ENCODE measurements at regions not wholly inside any gene's neighbourhood (a gene's known extent, or its start where the extent isn't known, plus 50 kb on each side); places are given as distances from the start of the nearest gene placed in this dataset.

- no peaks in the 10 kb centered on the region for H3K36me3 ChIP-seq (ENCODE audit: control insufficient read depth, insufficient read depth, low read length)
- H3K4me3 ChIP-seq (ENCODE audit: low read depth, low read length): no peak overlapping the region
- DNase-seq: no peak
- no peaks in the 10 kb centered on the region for H3K9me3 ChIP-seq (ENCODE audit: control insufficient read depth in 2 of 2, low read length in 2 of 2)
- H3K27me3 ChIP-seq (ENCODE audit: control insufficient read depth, insufficient read depth, low read length): no peaks in the 10 kb centered on the region
- H3K27ac ChIP-seq (ENCODE audit: insufficient read depth, low read length, poor library complexity, severe bottlenecking): no peak overlapping the region
- H3K4me1 Mint-ChIP-seq: peaks cover 0 to 3% (median 0%) of the 10 kb centered on the region in 4 donors
- no peak overlapping the region for H3K27ac Mint-ChIP-seq
- H3K4me3 Mint-ChIP-seq: no peak overlapping the region
- ATAC-seq (ENCODE audit: low read depth in 2 of 2): no peak
- H3K27me3 Mint-ChIP-seq: peaks cover 7% of the 10 kb centered on the region
- no peaks in the 10 kb centered on the region for H3K4me1 ChIP-seq (ENCODE audit: control insufficient read depth, insufficient read depth, low read length, poor library complexity, severe bottlenecking)
- peaks cover 0 to 7% (median 0%) of the 10 kb centered on the region in 7 donors for H3K9me3 Mint-ChIP-seq
- H3K36me3 Mint-ChIP-seq: peaks cover 3% of the 10 kb centered on the region
These were observed 417.6 kb upstream of the MAOA start for GRCh38 chrX:43238461-43238945.

- no peak for DNase-seq
- H3K4me3 Mint-ChIP-seq: no peak overlapping the region
- Histone ChIP-seq H3K27me3 (ENCODE audit: control insufficient read depth, insufficient read depth, low read length) (no peaks in the 10 kb centered on the region), H3K27ac (ENCODE audit: insufficient read depth, low read length, poor library complexity, severe bottlenecking) (no peak overlapping the region), H3K4me1 (ENCODE audit: control insufficient read depth, insufficient read depth, low read length, poor library complexity, severe bottlenecking) (no peaks in the 10 kb centered on the region), H3K9me3 (ENCODE audit: control insufficient read depth in 2 of 2, low read length in 2 of 2) (no peaks in the 10 kb centered on the region), H3K36me3 (ENCODE audit: control insufficient read depth, insufficient read depth, low read length) (no peaks in the 10 kb centered on the region), H3K4me3 (ENCODE audit: low read depth, low read length) (no peak overlapping the region)
- peaks cover 0 to 7% (median 2%) of the 10 kb centered on the region in 7 donors for H3K9me3 Mint-ChIP-seq
- peaks cover 3% of the 10 kb centered on the region for H3K36me3 Mint-ChIP-seq
- H3K27ac Mint-ChIP-seq: no peak overlapping the region
- no peak for ATAC-seq (ENCODE audit: low read depth in 2 of 2)
- H3K4me1 Mint-ChIP-seq: peaks cover 0 to 3% (median 0%) of the 10 kb centered on the region in 4 donors
- H3K27me3 Mint-ChIP-seq: peaks cover 2% of the 10 kb centered on the region
These were observed 416.7 kb upstream of the MAOA start for GRCh38 chrX:43239356-43239755.

DNA sequence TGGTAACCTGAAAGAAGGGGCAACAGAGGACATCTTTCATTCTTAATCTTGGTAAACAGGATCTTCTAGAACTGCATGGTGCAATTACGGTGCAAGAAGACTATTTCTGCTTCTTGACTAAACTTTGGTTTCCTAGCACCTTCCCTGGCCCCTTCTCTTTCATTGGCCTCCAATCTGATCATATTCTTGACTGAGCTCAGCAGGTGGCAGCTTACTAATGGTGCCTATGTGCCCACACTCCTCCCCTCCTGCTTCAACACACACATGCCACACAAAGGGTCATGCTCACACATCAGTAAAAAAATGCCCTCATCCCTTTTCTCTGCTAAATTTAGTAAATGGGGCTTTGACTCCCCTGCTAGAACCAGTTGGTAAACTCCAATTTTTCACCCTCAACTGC, 400.5 kb upstream of the MAOA start:
- H3K4me1 ChIP-seq (ENCODE audit: control insufficient read depth, insufficient read depth, low read length, poor library complexity, severe bottlenecking): no peaks in the 10 kb centered on the region
- no peaks in the 10 kb centered on the region for H3K9me3 ChIP-seq (ENCODE audit: control insufficient read depth in 2 of 2, low read length in 2 of 2)
- DNase-seq (no peak), ATAC-seq (ENCODE audit: low read depth in 2 of 2) (no peak)
- H3K27ac ChIP-seq (ENCODE audit: insufficient read depth, low read length, poor library complexity, severe bottlenecking): no peak overlapping the region
- H3K4me3 ChIP-seq (ENCODE audit: low read depth, low read length): no peak overlapping the region
- peaks cover 0 to 12% (median 5%) of the 10 kb centered on the region in 7 donors for H3K9me3 Mint-ChIP-seq
- no peaks in the 10 kb centered on the region for H3K36me3 Mint-ChIP-seq
- no peak overlapping the region for H3K4me3 Mint-ChIP-seq
- no peaks in the 10 kb centered on the region for H3K27me3 Mint-ChIP-seq
- H3K27me3 ChIP-seq (ENCODE audit: control insufficient read depth, insufficient read depth, low read length): no peaks in the 10 kb centered on the region
- H3K36me3 ChIP-seq (ENCODE audit: control insufficient read depth, insufficient read depth, low read length): no peaks in the 10 kb centered on the region
- H3K27ac Mint-ChIP-seq: no peak overlapping the region
- peaks cover 0 to 6% (median 2%) of the 10 kb centered on the region in 4 donors for H3K4me1 Mint-ChIP-seq

DNA sequence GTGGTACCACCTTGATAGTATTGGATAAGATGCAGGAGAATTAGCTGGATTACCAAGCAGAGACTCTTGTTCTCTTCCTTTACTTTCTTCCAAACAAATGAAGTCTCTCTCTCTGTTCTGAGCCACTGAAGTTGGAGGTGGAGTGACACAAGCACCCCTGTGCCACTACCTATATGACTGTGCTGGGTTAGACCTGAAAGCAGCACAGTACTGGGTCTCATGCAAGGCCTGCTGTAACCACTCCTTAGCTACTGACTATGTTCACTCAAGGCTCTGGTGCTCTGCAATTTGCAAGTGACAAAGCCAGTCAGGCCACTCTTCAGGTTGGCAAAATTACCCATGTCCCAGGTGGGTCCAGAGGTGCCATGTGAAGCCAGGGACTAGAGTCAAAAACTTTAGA, 389.6 kb upstream of the MAOA start:
- H3K27me3 ChIP-seq (ENCODE audit: control insufficient read depth, insufficient read depth, low read length): no peaks in the 10 kb centered on the region
- no peaks in the 10 kb centered on the region for H3K4me1 ChIP-seq (ENCODE audit: control insufficient read depth, insufficient read depth, low read length, poor library complexity, severe bottlenecking)
- Mint-ChIP-seq H3K4me1 (peaks cover 0 to 4% (median 0%) of the 10 kb centered on the region in 4 donors), H3K27ac (no peak overlapping the region), H3K9me3 (peaks cover 0 to 14% (median 10%) of the 10 kb centered on the region in 7 donors), H3K4me3 (no peak overlapping the region), H3K27me3 (no peaks in the 10 kb centered on the region), H3K36me3 (no peaks in the 10 kb centered on the region)
- H3K4me3 ChIP-seq (ENCODE audit: low read depth, low read length): no peak overlapping the region
- peak in 1 of 3 donors; percentile 6 for DNase-seq
- no peaks in the 10 kb centered on the region for H3K36me3 ChIP-seq (ENCODE audit: control insufficient read depth, insufficient read depth, low read length)
- no peak overlapping the region for H3K27ac ChIP-seq (ENCODE audit: insufficient read depth, low read length, poor library complexity, severe bottlenecking)
- no peak for ATAC-seq (ENCODE audit: low read depth in 2 of 2)
- H3K9me3 ChIP-seq (ENCODE audit: control insufficient read depth in 2 of 2, low read length in 2 of 2): no peaks in the 10 kb centered on the region

DNA sequence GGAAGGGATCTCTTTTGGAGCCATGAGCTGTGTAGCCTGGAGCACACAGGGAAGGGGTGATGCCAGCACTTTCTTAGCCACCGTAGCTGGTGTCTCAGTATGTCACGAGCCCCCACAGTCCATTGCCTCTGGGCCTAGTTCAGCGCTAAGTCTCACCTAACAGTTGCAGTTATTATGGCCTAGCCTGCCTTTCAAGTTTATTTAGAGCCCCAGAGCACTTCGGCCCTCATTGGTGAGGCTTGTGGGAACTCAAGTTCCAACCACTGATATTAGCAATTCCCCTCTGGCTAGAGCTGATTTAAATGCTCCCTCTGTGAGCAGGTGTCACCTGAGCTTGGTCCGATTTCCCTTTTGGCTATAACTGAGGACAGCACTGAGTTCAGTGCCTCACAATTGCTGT, 388.4 kb upstream of the MAOA start:
- Histone ChIP-seq H3K9me3 (ENCODE audit: control insufficient read depth in 2 of 2, low read length in 2 of 2) (no peaks in the 10 kb centered on the region), H3K27ac (ENCODE audit: insufficient read depth, low read length, poor library complexity, severe bottlenecking) (no peak overlapping the region), H3K4me3 (ENCODE audit: low read depth, low read length) (no peak overlapping the region), H3K4me1 (ENCODE audit: control insufficient read depth, insufficient read depth, low read length, poor library complexity, severe bottlenecking) (no peaks in the 10 kb centered on the region), H3K27me3 (ENCODE audit: control insufficient read depth, insufficient read depth, low read length) (no peaks in the 10 kb centered on the region), H3K36me3 (ENCODE audit: control insufficient read depth, insufficient read depth, low read length) (no peaks in the 10 kb centered on the region)
- Mint-ChIP-seq H3K36me3 (no peaks in the 10 kb centered on the region), H3K27me3 (no peaks in the 10 kb centered on the region), H3K4me1 (peaks cover 0 to 10% (median 1%) of the 10 kb centered on the region in 4 donors), H3K4me3 (no peak overlapping the region), H3K9me3 (peaks cover 0 to 14% (median 7%) of the 10 kb centered on the region in 7 donors), H3K27ac (no peak overlapping the region)
- DNase-seq (no peak), ATAC-seq (ENCODE audit: low read depth in 2 of 2) (no peak)

GRCh38 chrX:43269201-43269600, 386.9 kb upstream of the MAOA start:
- H3K4me1 Mint-ChIP-seq: peaks cover 0 to 10% (median 1%) of the 10 kb centered on the region in 4 donors
- Histone ChIP-seq H3K27ac (ENCODE audit: insufficient read depth, low read length, poor library complexity, severe bottlenecking) (no peak overlapping the region), H3K27me3 (ENCODE audit: control insufficient read depth, insufficient read depth, low read length) (no peaks in the 10 kb centered on the region), H3K36me3 (ENCODE audit: control insufficient read depth, insufficient read depth, low read length) (no peaks in the 10 kb centered on the region), H3K4me1 (ENCODE audit: control insufficient read depth, insufficient read depth, low read length, poor library complexity, severe bottlenecking) (no peaks in the 10 kb centered on the region), H3K4me3 (ENCODE audit: low read depth, low read length) (no peak overlapping the region), H3K9me3 (ENCODE audit: control insufficient read depth in 2 of 2, low read length in 2 of 2) (no peaks in the 10 kb centered on the region)
- H3K4me3 Mint-ChIP-seq: no peak overlapping the region
- no peaks in the 10 kb centered on the region for H3K27me3 Mint-ChIP-seq
- peaks cover 0 to 11% (median 5%) of the 10 kb centered on the region in 7 donors for H3K9me3 Mint-ChIP-seq
- H3K36me3 Mint-ChIP-seq: no peaks in the 10 kb centered on the region
- ATAC-seq (ENCODE audit: low read depth in 2 of 2) (no peak), DNase-seq (no peak)
- H3K27ac Mint-ChIP-seq: no peak overlapping the region

DNA sequence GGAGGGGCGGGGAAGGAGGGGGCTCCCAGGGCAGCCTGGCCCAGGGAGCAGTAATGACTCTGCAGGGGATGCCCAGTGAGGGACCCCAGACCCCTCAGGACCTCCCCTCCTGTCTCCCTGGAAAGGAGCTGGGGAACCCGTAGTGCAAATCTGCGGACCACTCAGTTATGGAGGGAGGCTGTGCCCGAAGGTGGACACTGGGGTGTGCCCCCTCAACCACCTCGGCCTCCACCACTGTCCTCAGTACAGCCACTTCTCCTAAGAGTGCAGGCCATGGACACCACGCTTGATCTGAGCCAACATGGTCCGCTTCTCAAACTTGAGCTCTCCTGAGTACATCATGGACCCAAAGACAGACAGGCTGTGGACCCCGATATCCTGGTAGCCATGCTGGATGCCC, 378.2 kb upstream of the MAOA start:
- Mint-ChIP-seq H3K27ac (no peak overlapping the region), H3K27me3 (no peaks in the 10 kb centered on the region), H3K4me3 (no peak overlapping the region), H3K9me3 (peaks cover 0 to 9% (median 3%) of the 10 kb centered on the region in 7 donors), H3K36me3 (peaks cover 2% of the 10 kb centered on the region), H3K4me1 (peaks cover 0 to 10% (median 3%) of the 10 kb centered on the region in 4 donors)
- no peaks in the 10 kb centered on the region for H3K4me1 ChIP-seq (ENCODE audit: control insufficient read depth, insufficient read depth, low read length, poor library complexity, severe bottlenecking)
- no peaks in the 10 kb centered on the region for H3K27me3 ChIP-seq (ENCODE audit: control insufficient read depth, insufficient read depth, low read length)
- H3K4me3 ChIP-seq (ENCODE audit: low read depth, low read length): no peak overlapping the region
- no peaks in the 10 kb centered on the region for H3K9me3 ChIP-seq (ENCODE audit: control insufficient read depth in 2 of 2, low read length in 2 of 2)
- no peak for ATAC-seq (ENCODE audit: low read depth in 2 of 2)
- H3K27ac ChIP-seq (ENCODE audit: insufficient read depth, low read length, poor library complexity, severe bottlenecking): no peak overlapping the region
- H3K36me3 ChIP-seq (ENCODE audit: control insufficient read depth, insufficient read depth, low read length): no peaks in the 10 kb centered on the region
- no peak for DNase-seq

- no peak for ATAC-seq (ENCODE audit: low read depth in 2 of 2)
- Histone ChIP-seq H3K27me3 (ENCODE audit: control insufficient read depth, insufficient read depth, low read length) (no peaks in the 10 kb centered on the region), H3K27ac (ENCODE audit: insufficient read depth, low read length, poor library complexity, severe bottlenecking) (no peak overlapping the region), H3K4me3 (ENCODE audit: low read depth, low read length) (no peak overlapping the region), H3K4me1 (ENCODE audit: control insufficient read depth, insufficient read depth, low read length, poor library complexity, severe bottlenecking) (no peaks in the 10 kb centered on the region), H3K9me3 (ENCODE audit: control insufficient read depth in 2 of 2, low read length in 2 of 2) (no peaks in the 10 kb centered on the region), H3K36me3 (ENCODE audit: control insufficient read depth, insufficient read depth, low read length) (no peaks in the 10 kb centered on the region)
- DNase-seq: no peak
- no peaks in the 10 kb centered on the region for H3K27me3 Mint-ChIP-seq
- H3K4me1 Mint-ChIP-seq: peaks cover 0 to 10% (median 5%) of the 10 kb centered on the region in 4 donors
- H3K27ac Mint-ChIP-seq: no peak overlapping the region
- H3K4me3 Mint-ChIP-seq: no peak overlapping the region
- H3K9me3 Mint-ChIP-seq: peaks cover 0 to 9% (median 3%) of the 10 kb centered on the region in 7 donors
- peaks cover 5% of the 10 kb centered on the region for H3K36me3 Mint-ChIP-seq
These were observed 377.7 kb upstream of the MAOA start for GRCh38 chrX:43278440-43278839.
